ENCODE measurements at regions not wholly inside any gene's neighbourhood (a gene's known extent, or its start where the extent isn't known, plus 50 kb on each side); places are given as distances from the start of the nearest gene placed in this dataset.

DNA sequence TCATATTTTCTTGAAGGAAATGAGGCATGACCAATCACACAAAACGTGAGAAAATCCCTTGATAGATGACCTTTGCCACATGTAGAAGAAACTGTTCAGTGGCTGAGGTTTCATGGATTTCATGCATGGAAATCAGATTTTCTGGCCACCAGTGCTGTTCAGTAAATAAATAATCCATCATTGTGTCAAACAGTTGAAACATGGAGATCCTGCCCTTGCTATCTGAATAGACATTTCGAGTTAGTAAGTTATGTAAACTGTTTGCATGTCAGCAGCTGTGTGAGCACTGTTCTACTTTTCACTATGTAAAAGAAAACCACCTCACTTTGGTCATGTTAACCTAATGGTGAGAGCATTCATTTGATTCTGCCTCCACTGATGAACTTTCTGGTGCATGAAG lies 793.9 kb upstream of the EPHA7 start:
- TF ChIP-seq MAX (IDR thresholded peaks at IDR 0.05) (no peak), EP300 (IDR thresholded peaks at IDR 0.05; ENCODE audit: borderline replicate concordance) (no peak), RAD21 (IDR thresholded peaks at IDR 0.05; ENCODE audit: low read depth) (no peak), TAF1 (IDR thresholded peaks at IDR 0.05; ENCODE audit: low read depth) (no peak), EGR1 (IDR thresholded peaks at IDR 0.05) (no peak), CREB1 (IDR thresholded peaks at IDR 0.05; ENCODE audit: low read depth) (no peak), CEBPB (IDR thresholded peaks at IDR 0.05) (no peak)
- TF ChIP-seq, protein P1, sequence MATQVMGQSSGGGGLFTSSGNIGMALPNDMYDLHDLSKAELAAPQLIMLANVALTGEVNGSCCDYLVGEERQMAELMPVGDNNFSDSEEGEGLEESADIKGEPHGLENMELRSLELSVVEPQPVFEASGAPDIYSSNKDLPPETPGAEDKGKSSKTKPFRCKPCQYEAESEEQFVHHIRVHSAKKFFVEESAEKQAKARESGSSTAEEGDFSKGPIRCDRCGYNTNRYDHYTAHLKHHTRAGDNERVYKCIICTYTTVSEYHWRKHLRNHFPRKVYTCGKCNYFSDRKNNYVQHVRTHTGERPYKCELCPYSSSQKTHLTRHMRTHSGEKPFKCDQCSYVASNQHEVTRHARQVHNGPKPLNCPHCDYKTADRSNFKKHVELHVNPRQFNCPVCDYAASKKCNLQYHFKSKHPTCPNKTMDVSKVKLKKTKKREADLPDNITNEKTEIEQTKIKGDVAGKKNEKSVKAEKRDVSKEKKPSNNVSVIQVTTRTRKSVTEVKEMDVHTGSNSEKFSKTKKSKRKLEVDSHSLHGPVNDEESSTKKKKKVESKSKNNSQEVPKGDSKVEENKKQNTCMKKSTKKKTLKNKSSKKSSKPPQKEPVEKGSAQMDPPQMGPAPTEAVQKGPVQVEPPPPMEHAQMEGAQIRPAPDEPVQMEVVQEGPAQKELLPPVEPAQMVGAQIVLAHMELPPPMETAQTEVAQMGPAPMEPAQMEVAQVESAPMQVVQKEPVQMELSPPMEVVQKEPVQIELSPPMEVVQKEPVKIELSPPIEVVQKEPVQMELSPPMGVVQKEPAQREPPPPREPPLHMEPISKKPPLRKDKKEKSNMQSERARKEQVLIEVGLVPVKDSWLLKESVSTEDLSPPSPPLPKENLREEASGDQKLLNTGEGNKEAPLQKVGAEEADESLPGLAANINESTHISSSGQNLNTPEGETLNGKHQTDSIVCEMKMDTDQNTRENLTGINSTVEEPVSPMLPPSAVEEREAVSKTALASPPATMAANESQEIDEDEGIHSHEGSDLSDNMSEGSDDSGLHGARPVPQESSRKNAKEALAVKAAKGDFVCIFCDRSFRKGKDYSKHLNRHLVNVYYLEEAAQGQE (IDR thresholded peaks at IDR 0.05; ENCODE audit: low read depth): no peak
